Thymus (tissue), 11 donors: ENCODE measurements at regions not wholly inside any gene's neighbourhood (a gene's known extent, or its start where the extent isn't known, plus 50 kb on each side); places are given as distances from the start of the nearest gene placed in this dataset.
"Not testable (repeated sequence)": the region's sequence is repeated elsewhere in the genome, so short reads cannot be mapped to it uniquely, and the experiment has no call there.

Source experiments
- DNase-seq, 9 donors: peaks; one replicate each; pipeline ENCODE4 v3.0.0-alpha.2; 2013; ENCODE audit warnings: low spot score in 9 of 9, low read depth in 6 of 9, missing footprints in 1 of 9
- H3K27ac ChIP-seq, 2 donors: one replicate each; pipeline ENCODE4 v1.5.1; 2013; ENCODE audit warnings: control low read depth in 1 of 2, low read depth in 1 of 2, low read length in 1 of 2, mild to moderate bottlenecking in 1 of 2, moderate library complexity in 1 of 2
- H3K27me3 ChIP-seq, 2 donors: one replicate each; pipeline ENCODE4 v1.5.1; 2013; ENCODE audit warnings: low read length in 1 of 2; ENCODE audit not compliant: control insufficient read depth in 2 of 2, insufficient read depth in 1 of 2
- H3K36me3 ChIP-seq, 2 donors: one replicate each; pipeline ENCODE4 v1.5.1; 2013; ENCODE audit warnings: low read length in 1 of 2, mild to moderate bottlenecking in 1 of 2, moderate library complexity in 1 of 2; ENCODE audit not compliant: control insufficient read depth in 2 of 2, insufficient read depth in 2 of 2
- H3K4me1 ChIP-seq, 2 donors: one replicate each; pipeline ENCODE4 v1.5.1; 2013; ENCODE audit warnings: low read length in 2 of 2; ENCODE audit not compliant: control insufficient read depth in 2 of 2, insufficient read depth in 2 of 2
- H3K4me3 ChIP-seq, 2 donors: one replicate each; pipeline ENCODE4 v1.5.1; 2013; ENCODE audit warnings: low read length in 2 of 2, control low read depth in 1 of 2, mild to moderate bottlenecking in 1 of 2
- H3K9me3 ChIP-seq, 2 donors: one replicate each; pipeline ENCODE4 v1.5.1; 2013; ENCODE audit warnings: low read length in 1 of 2, mild to moderate bottlenecking in 1 of 2; ENCODE audit not compliant: control insufficient read depth in 2 of 2, insufficient read depth in 1 of 2
- WGBS: extraction: QIAGEN DNeasy Blood & Tissue Kit; methylation state at CpG from one replicate; pipeline ENCODE4 v1.1.7; 2013; 5-methylcytosine and 5-hydroxymethylcytosine counted together
- donor health status: healthy.

DNA sequence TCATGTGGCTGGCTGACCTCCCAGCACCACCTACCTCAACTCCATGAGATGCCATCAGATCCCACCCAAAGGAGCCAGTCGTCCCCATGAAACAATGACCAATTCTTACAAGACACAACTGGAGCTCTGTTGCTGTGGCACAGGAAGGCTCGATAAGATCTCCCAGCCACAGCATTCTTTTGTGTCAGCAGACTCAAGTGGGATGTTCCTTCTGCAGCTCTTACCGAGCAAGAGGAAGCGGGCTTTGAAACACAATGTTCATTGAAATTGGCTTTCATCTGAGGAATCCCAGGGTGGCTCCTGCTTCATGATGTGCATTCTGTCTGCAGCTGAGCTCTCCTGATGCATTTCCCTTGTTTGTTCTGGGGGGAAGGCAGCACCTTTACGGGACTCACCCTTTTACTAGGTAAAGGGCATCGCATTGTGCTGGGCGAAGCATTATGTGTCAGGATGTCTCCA is 222.0 kb upstream of the SGK1 start:
- H3K4me3 ChIP-seq: no peak overlapping the region
- WGBS: 42% methylated on average over 7 of the region's 7 CpGs
- no peaks in the 10 kb centered on the region for H3K36me3 ChIP-seq
- peak in 5 of 9 donors; percentile 42 to 75 (median 50) for DNase-seq
- no peaks in the 10 kb centered on the region for H3K9me3 ChIP-seq
- H3K4me1 ChIP-seq: peaks cover 0 to 9% of the 10 kb centered on the region in 2 donors
- no peak overlapping the region for H3K27ac ChIP-seq
- H3K27me3 ChIP-seq: no peaks in the 10 kb centered on the region

GRCh38 chr6:134537765-134538164 is 219.9 kb upstream of the SGK1 start:
- H3K4me3 ChIP-seq, DNase-seq, H3K27me3 ChIP-seq, H3K27ac ChIP-seq, H3K36me3 ChIP-seq, H3K9me3 ChIP-seq: not testable (repeated sequence)
- peaks cover 0 to 12% of the 10 kb centered on the region in 2 donors for H3K4me1 ChIP-seq
- 98% methylated on average over 10 of the region's 10 CpGs for WGBS

DNA sequence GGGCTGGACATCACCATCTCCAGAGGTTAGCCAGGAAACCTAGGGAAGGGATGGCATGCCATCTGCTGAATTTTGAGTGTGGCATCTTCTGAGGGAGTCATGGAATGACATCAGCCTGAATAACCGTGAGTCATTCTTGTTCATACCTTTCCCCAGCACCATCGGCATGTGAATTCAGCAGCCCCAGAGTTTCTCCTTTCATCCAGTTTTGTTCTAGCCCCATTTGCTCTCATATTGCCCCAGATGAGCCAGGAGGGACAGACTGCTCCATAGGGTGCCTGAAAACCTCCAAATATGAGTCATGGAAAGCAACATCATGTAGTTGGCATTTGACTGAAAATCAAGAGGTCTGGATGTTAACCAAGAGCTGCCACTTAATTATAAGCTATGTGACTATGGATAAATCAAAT is 219.2 kb upstream of the SGK1 start:
- Histone ChIP-seq H3K36me3 (no peaks in the 10 kb centered on the region), H3K27ac (no peak overlapping the region), H3K27me3 (no peaks in the 10 kb centered on the region), H3K4me1 (peaks cover 0 to 14% of the 10 kb centered on the region in 2 donors), H3K4me3 (no peak overlapping the region), H3K9me3 (no peaks in the 10 kb centered on the region)
- WGBS: 100% methylated on average over 2 of the region's 2 CpGs
- DNase-seq: no peak

DNA sequence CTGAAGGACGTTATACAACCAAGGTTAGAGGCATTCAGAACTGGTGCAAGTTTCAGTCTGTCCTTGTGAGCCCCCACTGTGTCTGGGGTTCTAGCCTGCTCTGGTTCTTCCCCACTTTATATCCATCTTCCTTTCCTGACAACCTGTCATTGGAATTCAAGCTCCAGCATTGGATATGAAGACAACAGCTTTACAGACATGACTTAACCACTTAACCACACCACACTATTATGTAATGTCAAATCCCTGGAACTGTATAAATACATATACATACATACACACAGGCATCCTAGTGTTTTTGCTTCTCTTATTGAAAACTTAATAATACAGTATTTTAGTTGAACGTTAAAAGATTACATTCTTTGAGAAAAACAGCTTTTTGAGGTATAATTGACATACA is 217.9 kb upstream of the SGK1 start:
- Histone ChIP-seq H3K4me1 (peaks cover 0 to 14% of the 10 kb centered on the region in 2 donors), H3K27ac (no peak overlapping the region), H3K9me3 (no peaks in the 10 kb centered on the region), H3K4me3 (no peak overlapping the region), H3K36me3 (no peaks in the 10 kb centered on the region), H3K27me3 (no peaks in the 10 kb centered on the region)
- no peak for DNase-seq
- WGBS: 89% methylated on average over 2 of the region's 2 CpGs

DNA sequence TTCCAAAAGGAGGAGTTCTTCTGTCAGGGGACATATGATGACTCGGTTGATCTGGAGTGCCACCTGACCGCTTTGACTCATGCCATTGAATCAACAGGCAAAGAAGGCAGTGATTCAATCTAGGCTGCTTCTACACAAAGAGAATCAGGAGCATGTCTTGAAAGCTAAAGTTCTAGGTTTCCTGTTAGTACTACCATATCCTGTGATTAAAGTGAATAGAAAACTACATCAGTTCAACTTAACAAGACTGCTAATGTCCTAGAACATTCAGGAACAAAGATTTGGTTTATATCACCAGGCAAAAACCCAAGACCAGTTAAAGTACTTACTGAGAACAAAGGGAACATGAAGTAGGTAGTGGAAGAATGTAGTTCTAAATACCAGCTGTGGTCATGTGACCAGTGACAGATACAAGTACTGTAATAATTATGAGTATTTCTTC is 216.8 kb upstream of the SGK1 start:
- H3K4me1 ChIP-seq: peaks cover 6 to 7% of the 10 kb centered on the region in 2 donors
- no peak overlapping the region for H3K4me3 ChIP-seq
- no peak overlapping the region for H3K27ac ChIP-seq
- DNase-seq: peak in 1 of 9 donors; percentile 44
- H3K9me3 ChIP-seq: no peaks in the 10 kb centered on the region
- H3K27me3 ChIP-seq: no peaks in the 10 kb centered on the region
- WGBS: 73% methylated on average over 2 of the region's 2 CpGs
- H3K36me3 ChIP-seq: no peaks in the 10 kb centered on the region

DNA sequence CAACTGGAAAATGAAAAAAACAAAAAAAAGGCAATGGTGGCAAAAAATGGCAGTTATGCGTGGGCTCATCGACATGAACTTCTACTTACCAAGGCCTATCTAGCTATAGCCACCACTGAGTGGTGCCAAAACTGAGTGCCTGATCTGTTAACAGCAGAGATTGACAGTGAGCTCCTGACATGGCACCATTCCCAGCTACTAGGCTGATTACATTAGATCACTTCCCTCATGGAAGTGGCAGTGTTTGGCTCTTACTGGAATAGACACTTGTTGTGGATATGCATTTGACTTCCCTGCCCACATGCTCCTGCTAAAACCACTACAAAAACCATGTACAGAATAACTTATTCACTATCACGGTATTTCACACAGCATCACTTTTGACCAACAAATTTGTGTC is 216.1 kb upstream of the SGK1 start:
- H3K4me1 ChIP-seq: peaks cover 5 to 6% of the 10 kb centered on the region in 2 donors
- H3K27ac ChIP-seq: no peak overlapping the region
- H3K4me3 ChIP-seq: no peak overlapping the region
- H3K9me3 ChIP-seq: no peaks in the 10 kb centered on the region
- 87% methylated on average over 3 of the region's 3 CpGs for WGBS
- no peak for DNase-seq
- no peaks in the 10 kb centered on the region for H3K27me3 ChIP-seq
- H3K36me3 ChIP-seq: no peaks in the 10 kb centered on the region

- peaks cover 5 to 6% of the 10 kb centered on the region in 2 donors for H3K4me1 ChIP-seq
- no peaks in the 10 kb centered on the region for H3K9me3 ChIP-seq
- no peak overlapping the region for H3K27ac ChIP-seq
- no peak overlapping the region for H3K4me3 ChIP-seq
- H3K27me3 ChIP-seq: no peaks in the 10 kb centered on the region
- DNase-seq: no peak
- WGBS: 78% methylated on average over 8 of the region's 8 CpGs
- H3K36me3 ChIP-seq: no peaks in the 10 kb centered on the region
Observed at GRCh38 chr6:134532694-134533624, 215.0 kb upstream of the SGK1 start.

GRCh38 chr6:134531611-134532010 is 213.7 kb upstream of the SGK1 start:
- peaks cover 5 to 6% of the 10 kb centered on the region in 2 donors for H3K4me1 ChIP-seq
- H3K36me3 ChIP-seq: no peaks in the 10 kb centered on the region
- H3K9me3 ChIP-seq: no peaks in the 10 kb centered on the region
- no peak overlapping the region for H3K4me3 ChIP-seq
- H3K27me3 ChIP-seq: no peaks in the 10 kb centered on the region
- no peak for DNase-seq
- H3K27ac ChIP-seq: no peak overlapping the region

- no peaks in the 10 kb centered on the region for H3K9me3 ChIP-seq
- DNase-seq: no peak
- H3K36me3 ChIP-seq: no peaks in the 10 kb centered on the region
- no peak overlapping the region for H3K4me3 ChIP-seq
- H3K27me3 ChIP-seq: no peaks in the 10 kb centered on the region
- no peak overlapping the region for H3K27ac ChIP-seq
- peaks cover 5 to 6% of the 10 kb centered on the region in 2 donors for H3K4me1 ChIP-seq
- 96% methylated on average over 2 of the region's 2 CpGs for WGBS
Observed at GRCh38 chr6:134531188-134531551, 213.3 kb upstream of the SGK1 start.
